ENCODE measurements at regions not wholly inside any gene's neighbourhood (a gene's known extent, or its start where the extent isn't known, plus 50 kb on each side); places are given as distances from the start of the nearest gene placed in this dataset.
A peak's percentile ranks its signal among the peaks of the same experiment; 100 is the strongest.
"Not testable (repeated sequence)": the region's sequence is repeated elsewhere in the genome, so short reads cannot be mapped to it uniquely, and the experiment has no call there.

GRCh38 chr6:154921482-154921881, 73.6 kb upstream of the TIAM2 start:
- no peak for DNase-seq (ENCODE audit: low read depth)

GRCh38 chr6:154923199-154923869, 71.8 kb upstream of the TIAM2 start:
- DNase-seq (ENCODE audit: low read depth) = no peak

- DNase-seq (ENCODE audit: low read depth) = no peak
Measured at GRCh38 chr6:154925130-154925529, 70.0 kb upstream of the TIAM2 start.

- no peak for DNase-seq (ENCODE audit: low read depth)
Measured at GRCh38 chr6:154926366-154926765, 68.7 kb upstream of the TIAM2 start.

GRCh38 chr6:154928325-154928922, 66.7 kb upstream of the TIAM2 start:
- peak; percentile 64 for DNase-seq (ENCODE audit: low read depth)

GRCh38 chr6:154930451-154930851, 64.7 kb upstream of the TIAM2 start:
- DNase-seq (ENCODE audit: low read depth) = no peak

- peak; percentile 81 for DNase-seq (ENCODE audit: low read depth)
Measured at GRCh38 chr6:154931711-154932424, 63.2 kb upstream of the TIAM2 start.

- peak; percentile 82 for DNase-seq (ENCODE audit: low read depth)
Measured at GRCh38 chr6:154932515-154933027, 62.5 kb upstream of the TIAM2 start.

- DNase-seq (ENCODE audit: low read depth) = peak; percentile 58
Measured at GRCh38 chr6:154933181-154933827, 61.8 kb upstream of the TIAM2 start.

GRCh38 chr6:154937306-154938220, 57.6 kb upstream of the TIAM2 start:
- DNase-seq (ENCODE audit: low read depth) = peak; percentile 71

- DNase-seq (ENCODE audit: low read depth) = no peak
Measured at GRCh38 chr6:154938221-154938580, 56.9 kb upstream of the TIAM2 start.

GRCh38 chr6:154938727-154939285, 56.3 kb upstream of the TIAM2 start:
- not testable (repeated sequence) for DNase-seq (ENCODE audit: low read depth)

- no peak for DNase-seq (ENCODE audit: low read depth)
Measured at GRCh38 chr6:154942770-154943169, 52.3 kb upstream of the TIAM2 start.

- DNase-seq (ENCODE audit: low read depth) = no peak
Measured at GRCh38 chr6:154945271-154945890, 49.7 kb upstream of the TIAM2 start.

Measured in iris pigment epithelial cell (primary cell).